ENCODE measurements at regions not wholly inside any gene's neighbourhood (a gene's known extent, or its start where the extent isn't known, plus 50 kb on each side); places are given as distances from the start of the nearest gene placed in this dataset.

- H3K4me1 Mint-ChIP-seq (ENCODE audit: low read depth), result no peaks in the 10 kb centered on the region
- ChIA-PET CTCF (no interaction called here), POLR2A (no interaction called here)
- H3K4me3 Mint-ChIP-seq, result no peak overlapping the region
- no peaks in the 10 kb centered on the region for H3K36me3 Mint-ChIP-seq (ENCODE audit: low read depth)
- ATAC-seq (no peak), DNase-seq (no peak)
- H3K27ac Mint-ChIP-seq, result no peak overlapping the region
- no peaks in the 10 kb centered on the region for H3K27me3 Mint-ChIP-seq (ENCODE audit: low read depth)
- H3K9me3 Mint-ChIP-seq (ENCODE audit: insufficient read depth), result no peaks in the 10 kb centered on the region
Observed at GRCh38 chr13:106310291-106310865, 225.1 kb downstream of the EFNB2 start.

GRCh38 chr13:106306748-106307277 is 228.6 kb downstream of the EFNB2 start:
- ATAC-seq (no peak), DNase-seq (no peak)
- CTCF ChIA-PET, result no interaction called here
- POLR2A ChIA-PET, result no interaction called here
- Mint-ChIP-seq H3K36me3 (ENCODE audit: low read depth) (no peaks in the 10 kb centered on the region), H3K4me3 (no peak overlapping the region), H3K27me3 (ENCODE audit: low read depth) (no peaks in the 10 kb centered on the region), H3K9me3 (ENCODE audit: insufficient read depth) (no peaks in the 10 kb centered on the region), H3K4me1 (ENCODE audit: low read depth) (no peaks in the 10 kb centered on the region), H3K27ac (no peak overlapping the region)

- no peak for ATAC-seq
- no peaks in the 10 kb centered on the region for H3K9me3 Mint-ChIP-seq (ENCODE audit: insufficient read depth)
Observed at GRCh38 chr13:106302843-106303242, 232.6 kb downstream of the EFNB2 start.

GRCh38 chr13:106302011-106302410 is 233.5 kb downstream of the EFNB2 start:
- ChIA-PET CTCF (no interaction called here), POLR2A (no interaction called here)
- no peak for DNase-seq
- no peaks in the 10 kb centered on the region for H3K27me3 Mint-ChIP-seq (ENCODE audit: low read depth)
- no peak overlapping the region for H3K4me3 Mint-ChIP-seq
- H3K9me3 Mint-ChIP-seq (ENCODE audit: insufficient read depth), result no peaks in the 10 kb centered on the region
- ATAC-seq, result no peak
- no peaks in the 10 kb centered on the region for H3K4me1 Mint-ChIP-seq (ENCODE audit: low read depth)
- no peaks in the 10 kb centered on the region for H3K36me3 Mint-ChIP-seq (ENCODE audit: low read depth)
- no peak overlapping the region for H3K27ac Mint-ChIP-seq

More at GRCh38 chr13:106302843-106303242, 232.6 kb downstream of the EFNB2 start:
- Mint-ChIP-seq H3K4me3 (no peak overlapping the region), H3K4me1 (ENCODE audit: low read depth) (no peaks in the 10 kb centered on the region), H3K27ac (no peak overlapping the region), H3K36me3 (ENCODE audit: low read depth) (no peaks in the 10 kb centered on the region), H3K27me3 (ENCODE audit: low read depth) (no peaks in the 10 kb centered on the region)
- no peak for DNase-seq
- CTCF ChIA-PET, result no interaction called here
- POLR2A ChIA-PET, result no interaction called here

GRCh38 chr13:106299621-106300020 is 235.8 kb downstream of the EFNB2 start:
- Mint-ChIP-seq H3K27me3 (ENCODE audit: low read depth) (no peaks in the 10 kb centered on the region), H3K36me3 (ENCODE audit: low read depth) (no peaks in the 10 kb centered on the region), H3K4me1 (ENCODE audit: low read depth) (no peaks in the 10 kb centered on the region), H3K9me3 (ENCODE audit: insufficient read depth) (no peaks in the 10 kb centered on the region), H3K4me3 (no peak overlapping the region), H3K27ac (no peak overlapping the region)
- DNase-seq (no peak), ATAC-seq (no peak)
- POLR2A ChIA-PET, result no interaction called here
- CTCF ChIA-PET, result no interaction called here

- H3K4me3 Mint-ChIP-seq, result no peak overlapping the region
- ATAC-seq, result no peak
- H3K36me3 Mint-ChIP-seq (ENCODE audit: low read depth), result no peaks in the 10 kb centered on the region
- ChIA-PET CTCF (no interaction called here), POLR2A (no interaction called here)
- no peak for DNase-seq
- H3K27ac Mint-ChIP-seq, result no peak overlapping the region
- no peaks in the 10 kb centered on the region for H3K4me1 Mint-ChIP-seq (ENCODE audit: low read depth)
- H3K27me3 Mint-ChIP-seq (ENCODE audit: low read depth), result no peaks in the 10 kb centered on the region
- no peaks in the 10 kb centered on the region for H3K9me3 Mint-ChIP-seq (ENCODE audit: insufficient read depth)
Observed at GRCh38 chr13:106297283-106297682, 238.2 kb downstream of the EFNB2 start.

- Mint-ChIP-seq H3K4me1 (ENCODE audit: low read depth) (no peaks in the 10 kb centered on the region), H3K36me3 (ENCODE audit: low read depth) (no peaks in the 10 kb centered on the region), H3K27me3 (ENCODE audit: low read depth) (no peaks in the 10 kb centered on the region), H3K4me3 (no peak overlapping the region), H3K27ac (no peak overlapping the region), H3K9me3 (ENCODE audit: insufficient read depth) (no peaks in the 10 kb centered on the region)
- no peak for ATAC-seq
- ChIA-PET CTCF (no interaction called here), POLR2A (no interaction called here)
- DNase-seq, result no peak
Observed at GRCh38 chr13:106296723-106297122, 238.7 kb downstream of the EFNB2 start.

GRCh38 chr13:106295971-106296370 is 239.5 kb downstream of the EFNB2 start:
- ChIA-PET CTCF (no interaction called here), POLR2A (no interaction called here)
- Mint-ChIP-seq H3K27ac (no peak overlapping the region), H3K27me3 (ENCODE audit: low read depth) (no peaks in the 10 kb centered on the region), H3K4me1 (ENCODE audit: low read depth) (no peaks in the 10 kb centered on the region), H3K9me3 (ENCODE audit: insufficient read depth) (no peaks in the 10 kb centered on the region), H3K36me3 (ENCODE audit: low read depth) (no peaks in the 10 kb centered on the region), H3K4me3 (no peak overlapping the region)
- no peak for DNase-seq
- no peak for ATAC-seq

- Mint-ChIP-seq H3K4me3 (no peak overlapping the region), H3K36me3 (ENCODE audit: low read depth) (no peaks in the 10 kb centered on the region), H3K4me1 (ENCODE audit: low read depth) (no peaks in the 10 kb centered on the region), H3K9me3 (ENCODE audit: insufficient read depth) (no peaks in the 10 kb centered on the region), H3K27me3 (ENCODE audit: low read depth) (no peaks in the 10 kb centered on the region), H3K27ac (no peak overlapping the region)
- POLR2A ChIA-PET, result no interaction called here
- ATAC-seq (no peak), DNase-seq (no peak)
- CTCF ChIA-PET, result no interaction called here
Observed at GRCh38 chr13:106291006-106291405, 244.5 kb downstream of the EFNB2 start.

GRCh38 chr13:106287351-106287750 is 248.1 kb downstream of the EFNB2 start:
- H3K9me3 Mint-ChIP-seq (ENCODE audit: insufficient read depth), result no peaks in the 10 kb centered on the region
- no peaks in the 10 kb centered on the region for H3K27me3 Mint-ChIP-seq (ENCODE audit: low read depth)
- ATAC-seq, result no peak
- H3K4me1 Mint-ChIP-seq (ENCODE audit: low read depth), result no peaks in the 10 kb centered on the region
- H3K27ac Mint-ChIP-seq, result no peak overlapping the region
- no peak overlapping the region for H3K4me3 Mint-ChIP-seq
- ChIA-PET CTCF (no interaction called here), POLR2A (no interaction called here)
- no peak for DNase-seq
- H3K36me3 Mint-ChIP-seq (ENCODE audit: low read depth), result no peaks in the 10 kb centered on the region

- Mint-ChIP-seq H3K36me3 (ENCODE audit: low read depth) (no peaks in the 10 kb centered on the region), H3K27me3 (ENCODE audit: low read depth) (no peaks in the 10 kb centered on the region), H3K4me1 (ENCODE audit: low read depth) (no peaks in the 10 kb centered on the region), H3K9me3 (ENCODE audit: insufficient read depth) (no peaks in the 10 kb centered on the region), H3K4me3 (no peak overlapping the region), H3K27ac (no peak overlapping the region)
- CTCF ChIA-PET, result no interaction called here
- no peak for DNase-seq
- ATAC-seq, result no peak
- POLR2A ChIA-PET, result no interaction called here
Observed at GRCh38 chr13:106286811-106287210, 248.7 kb downstream of the EFNB2 start.

- DNase-seq (no peak), ATAC-seq (no peak)
- CTCF ChIA-PET, result no interaction called here
- Mint-ChIP-seq H3K9me3 (ENCODE audit: insufficient read depth) (no peaks in the 10 kb centered on the region), H3K27me3 (ENCODE audit: low read depth) (no peaks in the 10 kb centered on the region), H3K27ac (no peak overlapping the region), H3K36me3 (ENCODE audit: low read depth) (no peaks in the 10 kb centered on the region), H3K4me3 (no peak overlapping the region), H3K4me1 (ENCODE audit: low read depth) (no peaks in the 10 kb centered on the region)
- POLR2A ChIA-PET, result interaction anchor here (0.7 kb wide), 1 partner anchor 20 kb away, joined by 3 read pairs; no protein-coding TSS in a partner anchor
Observed at GRCh38 chr13:106284358-106284757, 251.1 kb downstream of the EFNB2 start.

GRCh38 chr13:106281426-106281825 is 254.0 kb downstream of the EFNB2 start:
- POLR2A ChIA-PET, result no interaction called here
- H3K36me3 Mint-ChIP-seq (ENCODE audit: low read depth), result no peaks in the 10 kb centered on the region
- ATAC-seq (no peak), DNase-seq (no peak)
- no peaks in the 10 kb centered on the region for H3K9me3 Mint-ChIP-seq (ENCODE audit: insufficient read depth)
- no peak overlapping the region for H3K4me3 Mint-ChIP-seq
- no peaks in the 10 kb centered on the region for H3K4me1 Mint-ChIP-seq (ENCODE audit: low read depth)
- CTCF ChIA-PET, result no interaction called here
- H3K27ac Mint-ChIP-seq, result no peak overlapping the region
- H3K27me3 Mint-ChIP-seq (ENCODE audit: low read depth), result no peaks in the 10 kb centered on the region
